ENCODE measurements at regions not wholly inside any gene's neighbourhood (a gene's known extent, or its start where the extent isn't known, plus 50 kb on each side); places are given as distances from the start of the nearest gene placed in this dataset.

GRCh38 chr1:172863031-172863430 lies 187.7 kb downstream of the TNFSF18 start (continued):
- no peak for TF ChIP-seq SIN3A (IDR thresholded peaks at IDR 0.05; ENCODE audit: borderline replicate concordance, low read depth, low read length)
- TF ChIP-seq YY1 (IDR thresholded peaks at IDR 0.05; ENCODE audit: low read depth) = no peak

- Histone ChIP-seq H3K27me3 (ENCODE audit: insufficient read depth) (no peaks in the 10 kb centered on the region), H3K4me1 (ENCODE audit: control insufficient read depth in 1 of 2, insufficient read depth in 2 of 2, low read depth in 1 of 2, low read length in 1 of 2) (no peaks in the 10 kb centered on the region; a peak in 1 of 4 replicates), H3K36me3 (replicated peaks in 1 of 2; ENCODE audit: control insufficient read depth in 1 of 2, insufficient read depth in 2 of 2, low read length in 1 of 2) (no peaks in the 10 kb centered on the region), H3F3A (replicated peaks; ENCODE audit: insufficient read depth) (peaks cover 3% of the 10 kb centered on the region), H3K79me2 (ENCODE audit: insufficient read depth) (no peaks in the 10 kb centered on the region), H4K20me1 (ENCODE audit: insufficient read depth) (no peaks in the 10 kb centered on the region), H3K9me2 (no peaks in the 10 kb centered on the region), H3K4me2 (no peak overlapping the region), H3K4me3 (ENCODE audit: low read depth in 2 of 2, low read length in 1 of 2) (no peak overlapping the region), H3K9me3 (no peaks in the 10 kb centered on the region), H3K27ac (ENCODE audit: low read depth in 2 of 2, low read length in 1 of 2) (no peak overlapping the region), H3K9ac (no peak overlapping the region), H2AFZ (ENCODE audit: low read depth) (no peak overlapping the region)
- 64% methylated on average over 2 of the region's 2 CpGs for WGBS (ENCODE audit: low lambda C conversion rate)
- DNase-seq = no peak
- no peak for TF ChIP-seq YY1 (IDR thresholded peaks at IDR 0.05; ENCODE audit: low read depth)
- no peak for TF ChIP-seq SMC3 (IDR thresholded peaks at IDR 0.05; ENCODE audit: low read depth, low read length)
- no peak for TF ChIP-seq RFX5 (IDR thresholded peaks at IDR 0.05; ENCODE audit: low read length)
- no peak for TF ChIP-seq GATA2 (CRISPR knock-in tag; IDR thresholded peaks at IDR 0.05)
- TF ChIP-seq JUND (IDR thresholded peaks at IDR 0.05) = no peak
- TF ChIP-seq RAD21 (IDR thresholded peaks at IDR 0.05; ENCODE audit: low read length) = no peak
- TF ChIP-seq TEAD4 (IDR thresholded peaks at IDR 0.05; ENCODE audit: borderline replicate concordance, insufficient read depth) = no peak
- no peak for TF ChIP-seq NRF1 (IDR thresholded peaks at IDR 0.05; ENCODE audit: low read depth, low read length)
- no peak for TF ChIP-seq FOXJ3 (CRISPR knock-in tag; IDR thresholded peaks at IDR 0.05)
- no peak for TF ChIP-seq IRF3 (IDR thresholded peaks at IDR 0.05; ENCODE audit: low read depth, low read length)
- no peak for TF ChIP-seq TAF1 (IDR thresholded peaks at IDR 0.05; ENCODE audit: borderline replicate concordance, low read depth, low read length)
- TF ChIP-seq TCF12 (IDR thresholded peaks at IDR 0.05) = no peak
- TF ChIP-seq MEF2A (IDR thresholded peaks at IDR 0.05; ENCODE audit: borderline replicate concordance, low read depth) = no peak
- TF ChIP-seq MAX (IDR thresholded peaks at IDR 0.05; ENCODE audit: low read depth) = no peak
- no peak for TF ChIP-seq REST (IDR thresholded peaks at IDR 0.05; ENCODE audit: low read depth, low read length)
- no peak for TF ChIP-seq USF1 (IDR thresholded peaks at IDR 0.05; ENCODE audit: borderline replicate concordance, low read depth)
- TF ChIP-seq PBX3 (IDR thresholded peaks at IDR 0.05) = no peak
- TF ChIP-seq ZBTB33 (IDR thresholded peaks at IDR 0.05; ENCODE audit: borderline replicate concordance, low read depth) = no peak
- TF ChIP-seq POLR2AphosphoS5 (IDR thresholded peaks at IDR 0.05; ENCODE audit: low read depth, low read length) = no peak
- no peak for TF ChIP-seq FOXM1 (IDR thresholded peaks at IDR 0.05; ENCODE audit: low read depth)
- CTCF ChIA-PET = no interaction called here
- POLR2A ChIA-PET = no interaction called here
Observed at GRCh38 chr1:172867216-172867818, 183.4 kb downstream of the TNFSF18 start.

Measured in SK-N-SH (cell line).